ENCODE measurements at regions not wholly inside any gene's neighbourhood (a gene's known extent, or its start where the extent isn't known, plus 50 kb on each side); places are given as distances from the start of the nearest gene placed in this dataset.

DNA sequence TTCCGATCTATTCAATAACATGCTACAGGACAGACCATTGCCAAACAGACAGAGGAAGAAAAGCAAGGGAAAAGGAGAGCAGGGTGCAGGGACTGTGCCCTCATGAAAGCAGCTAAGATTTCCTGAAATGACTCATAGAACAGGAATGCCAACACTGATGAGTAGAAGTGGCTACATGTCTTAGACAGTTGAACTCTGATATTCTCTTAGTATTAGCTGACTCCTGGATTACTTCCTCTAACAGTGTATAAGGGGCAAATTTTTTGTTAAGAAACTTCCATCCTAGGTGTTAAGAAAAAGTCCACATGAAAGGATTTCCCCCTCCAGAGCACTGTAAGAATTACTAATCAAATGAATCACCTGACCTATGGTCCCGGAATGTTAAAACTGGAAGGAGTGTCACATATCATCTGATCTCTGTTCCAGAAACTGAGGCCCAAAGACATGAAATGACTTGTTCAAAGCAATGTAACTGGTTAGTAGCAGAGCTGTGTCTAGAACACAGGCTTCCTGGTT is 224.9 kb downstream of the IBTK start:
- Histone ChIP-seq H3K9me3 (ENCODE audit: low read length) (no peaks in the 10 kb centered on the region), H3K4me1 (ENCODE audit: insufficient read depth, low read length) (no peaks in the 10 kb centered on the region), H2AFZ (ENCODE audit: low read depth, low read length) (no peak overlapping the region), H3K36me3 (ENCODE audit: insufficient read depth, low read length) (no peaks in the 10 kb centered on the region), H3K4me3 (ENCODE audit: low read length) (no peak overlapping the region), H3K27me3 (ENCODE audit: insufficient read depth, low read length) (no peaks in the 10 kb centered on the region)

GRCh38 chr6:82017773-82018172 is 229.8 kb downstream of the IBTK start:
- H3K27me3 ChIP-seq (ENCODE audit: insufficient read depth, low read length) = no peaks in the 10 kb centered on the region
- no peaks in the 10 kb centered on the region for H3K9me3 ChIP-seq (ENCODE audit: low read length)
- H2AFZ ChIP-seq (ENCODE audit: low read depth, low read length) = no peak overlapping the region
- H3K4me1 ChIP-seq (ENCODE audit: insufficient read depth, low read length) = no peaks in the 10 kb centered on the region
- H3K36me3 ChIP-seq (ENCODE audit: insufficient read depth, low read length) = no peaks in the 10 kb centered on the region
- H3K4me3 ChIP-seq (ENCODE audit: low read length) = no peak overlapping the region

DNA sequence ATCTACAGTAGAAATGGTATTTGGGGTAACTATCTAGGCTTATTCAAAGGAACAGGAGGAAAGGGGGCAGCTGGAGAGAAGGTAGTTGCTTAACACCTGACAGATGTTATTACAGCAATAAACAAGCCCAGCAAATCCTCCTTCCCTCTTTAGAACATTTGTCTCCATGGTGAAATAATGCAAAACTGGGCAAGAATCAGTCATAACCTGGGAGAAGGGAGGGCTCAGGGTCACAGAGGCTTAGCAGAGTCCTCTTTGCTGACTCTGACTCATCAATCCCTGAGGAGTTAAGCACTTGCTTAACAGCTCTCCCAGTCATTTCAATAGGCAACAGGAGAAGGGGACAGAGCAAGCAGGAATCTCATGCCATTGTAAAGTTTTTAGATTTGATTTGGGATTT is 230.3 kb downstream of the IBTK start:
- Histone ChIP-seq H2AFZ (ENCODE audit: low read depth, low read length) (no peak overlapping the region), H3K4me1 (ENCODE audit: insufficient read depth, low read length) (no peaks in the 10 kb centered on the region), H3K27me3 (ENCODE audit: insufficient read depth, low read length) (no peaks in the 10 kb centered on the region), H3K36me3 (ENCODE audit: insufficient read depth, low read length) (no peaks in the 10 kb centered on the region), H3K9me3 (ENCODE audit: low read length) (no peaks in the 10 kb centered on the region), H3K4me3 (ENCODE audit: low read length) (no peak overlapping the region)

DNA sequence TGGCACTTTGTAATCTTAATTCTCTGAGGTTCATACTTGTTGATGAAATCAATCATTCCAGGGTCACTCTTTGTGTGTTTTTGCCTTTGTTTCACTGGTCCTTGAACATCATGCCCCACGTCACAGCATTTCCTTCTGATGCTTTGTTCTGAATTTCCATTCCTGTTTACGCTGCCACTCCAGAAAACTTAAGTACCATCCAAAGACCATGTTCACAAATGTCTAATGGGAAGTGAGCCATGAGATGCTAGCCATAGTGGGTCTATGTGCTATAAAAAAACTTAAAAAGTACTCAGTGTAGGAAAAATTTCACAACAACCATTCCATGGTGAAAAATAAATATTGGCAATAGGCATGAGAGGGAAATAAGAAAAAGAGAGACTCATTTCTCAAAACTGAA is 232.0 kb downstream of the IBTK start:
- Histone ChIP-seq H3K4me3 (ENCODE audit: low read length) (no peak overlapping the region), H3K36me3 (ENCODE audit: insufficient read depth, low read length) (no peaks in the 10 kb centered on the region), H3K9me3 (ENCODE audit: low read length) (no peaks in the 10 kb centered on the region), H3K27me3 (ENCODE audit: insufficient read depth, low read length) (no peaks in the 10 kb centered on the region), H2AFZ (ENCODE audit: low read depth, low read length) (no peak overlapping the region), H3K4me1 (ENCODE audit: insufficient read depth, low read length) (no peaks in the 10 kb centered on the region)

DNA sequence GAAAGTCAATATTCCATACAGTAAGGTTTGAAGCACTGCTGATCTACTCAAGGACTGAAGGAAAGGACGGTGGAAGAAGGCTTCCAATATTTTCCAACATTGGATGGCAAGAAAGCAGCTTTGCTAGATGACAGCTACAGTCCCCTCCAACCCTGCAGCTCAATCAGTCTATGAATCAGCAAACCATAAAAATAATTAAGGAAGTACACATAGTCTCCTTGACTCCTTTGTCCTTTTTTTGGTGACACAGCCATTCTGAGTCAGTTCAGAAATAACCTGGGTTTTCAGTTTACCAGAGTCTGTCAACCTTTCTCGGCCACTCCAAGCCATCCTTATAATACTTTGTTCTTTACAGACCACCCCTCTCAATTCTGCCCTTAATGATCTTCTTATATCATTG is 232.5 kb downstream of the IBTK start:
- no peaks in the 10 kb centered on the region for H3K36me3 ChIP-seq (ENCODE audit: insufficient read depth, low read length)
- H3K27me3 ChIP-seq (ENCODE audit: insufficient read depth, low read length) = no peaks in the 10 kb centered on the region
- H3K4me1 ChIP-seq (ENCODE audit: insufficient read depth, low read length) = no peaks in the 10 kb centered on the region
- H3K4me3 ChIP-seq (ENCODE audit: low read length) = no peak overlapping the region
- H3K9me3 ChIP-seq (ENCODE audit: low read length) = no peaks in the 10 kb centered on the region
- H2AFZ ChIP-seq (ENCODE audit: low read depth, low read length) = no peak overlapping the region

DNA sequence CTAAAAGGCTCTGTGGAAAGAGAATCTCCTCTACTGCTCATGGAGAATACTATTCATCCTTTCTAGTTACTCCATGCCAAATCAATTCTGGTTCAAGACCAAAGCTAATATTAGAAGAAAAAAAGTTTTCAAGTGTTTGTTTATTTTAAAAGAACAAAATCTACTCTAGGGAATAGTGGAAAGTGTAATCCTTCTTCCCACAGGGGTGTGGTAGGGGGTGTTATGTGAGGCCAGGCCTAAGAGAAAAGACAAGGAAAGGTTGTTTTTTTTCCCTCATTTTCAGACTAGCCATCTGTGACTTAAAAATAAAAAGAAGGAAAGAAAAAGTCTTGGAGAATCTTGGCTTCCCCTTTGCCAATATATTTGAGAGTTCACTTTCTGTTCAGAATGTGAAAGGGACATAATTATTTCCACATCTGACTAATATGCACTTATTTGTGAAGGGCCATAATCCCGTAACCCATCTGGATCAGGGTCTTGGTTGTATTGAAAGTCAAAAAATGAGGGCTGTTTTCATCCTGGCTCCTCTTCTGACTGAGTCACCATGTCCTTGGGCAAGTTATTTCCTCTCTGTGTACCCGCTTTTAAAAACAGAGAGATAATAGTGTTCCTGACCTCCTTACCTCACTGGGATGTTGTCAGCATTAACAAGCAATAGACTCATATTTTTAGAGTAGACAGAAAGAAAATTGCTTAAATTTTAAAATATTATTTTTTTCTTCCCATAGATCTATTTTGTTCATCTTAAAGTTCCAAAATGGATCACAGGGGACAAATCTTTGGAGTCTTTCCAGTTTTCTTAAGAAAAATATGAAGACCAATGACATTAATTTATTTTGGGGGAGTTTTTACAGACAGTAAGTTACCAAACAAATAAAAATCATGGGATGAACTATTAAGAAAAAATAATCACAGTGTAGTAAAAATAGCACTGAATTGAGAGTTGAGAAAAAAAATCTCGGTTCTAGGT is 233.7 kb downstream of the IBTK start:
- Histone ChIP-seq H3K27me3 (ENCODE audit: insufficient read depth, low read length) (no peaks in the 10 kb centered on the region), H3K4me3 (ENCODE audit: low read length) (no peak overlapping the region), H3K9me3 (ENCODE audit: low read length) (no peaks in the 10 kb centered on the region), H3K36me3 (ENCODE audit: insufficient read depth, low read length) (no peaks in the 10 kb centered on the region), H2AFZ (ENCODE audit: low read depth, low read length) (no peak overlapping the region), H3K4me1 (ENCODE audit: insufficient read depth, low read length) (no peaks in the 10 kb centered on the region)

DNA sequence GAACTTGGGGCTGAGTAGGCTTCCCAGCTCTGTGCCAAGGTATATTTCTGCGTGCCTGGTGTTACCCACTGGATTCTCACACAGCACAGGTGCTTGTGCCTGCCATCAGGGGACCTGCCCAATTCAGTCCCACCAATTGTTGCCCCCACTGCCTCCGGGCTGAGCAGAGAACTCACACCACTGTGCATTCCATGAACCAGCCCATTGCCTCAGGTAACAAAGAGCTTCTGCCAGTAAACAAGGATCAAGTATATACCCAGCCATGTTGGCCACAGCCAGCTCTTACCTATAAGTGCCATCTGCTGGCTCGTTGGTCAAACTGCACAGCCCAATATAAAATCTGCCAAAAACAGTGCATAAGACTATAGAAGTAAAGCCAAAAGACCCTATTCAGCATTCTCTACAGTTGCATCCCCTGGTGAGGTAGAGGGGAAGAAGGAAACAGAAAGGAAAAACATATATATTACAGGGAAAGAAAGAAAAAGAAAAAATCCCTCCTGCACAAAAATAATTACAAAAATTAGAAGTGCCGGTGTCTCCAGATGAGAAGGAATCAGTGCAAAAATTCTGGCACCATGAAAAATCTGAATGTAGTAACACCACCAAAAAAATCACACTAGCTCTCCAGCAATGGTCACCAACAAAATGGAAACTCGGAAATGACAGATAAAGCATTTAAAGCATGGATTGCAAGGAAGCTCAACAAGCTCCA is 241.4 kb downstream of the IBTK start:
- Histone ChIP-seq H3K27me3 (ENCODE audit: insufficient read depth, low read length) (no peaks in the 10 kb centered on the region), H3K36me3 (ENCODE audit: insufficient read depth, low read length) (no peaks in the 10 kb centered on the region), H3K4me3 (ENCODE audit: low read length) (no peak overlapping the region), H2AFZ (ENCODE audit: low read depth, low read length) (no peak overlapping the region), H3K9me3 (ENCODE audit: low read length) (peaks cover 4% of the 10 kb centered on the region), H3K4me1 (ENCODE audit: insufficient read depth, low read length) (no peaks in the 10 kb centered on the region)

- H2AFZ ChIP-seq (ENCODE audit: low read depth, low read length) = no peak overlapping the region
- H3K27me3 ChIP-seq (ENCODE audit: insufficient read depth, low read length) = no peaks in the 10 kb centered on the region
- no peaks in the 10 kb centered on the region for H3K36me3 ChIP-seq (ENCODE audit: insufficient read depth, low read length)
- no peak overlapping the region for H3K4me3 ChIP-seq (ENCODE audit: low read length)
- H3K4me1 ChIP-seq (ENCODE audit: insufficient read depth, low read length) = peaks cover 4% of the 10 kb centered on the region
- H3K9me3 ChIP-seq (ENCODE audit: low read length) = peaks cover 3% of the 10 kb centered on the region
Observed at GRCh38 chr6:82000551-82000950, 247.0 kb downstream of the IBTK start.

- Histone ChIP-seq H3K9me3 (ENCODE audit: low read length) (no peaks in the 10 kb centered on the region), H3K4me3 (ENCODE audit: low read length) (no peak overlapping the region), H3K27me3 (ENCODE audit: insufficient read depth, low read length) (no peaks in the 10 kb centered on the region), H3K36me3 (ENCODE audit: insufficient read depth, low read length) (no peaks in the 10 kb centered on the region), H3K4me1 (ENCODE audit: insufficient read depth, low read length) (peaks cover 4% of the 10 kb centered on the region), H2AFZ (ENCODE audit: low read depth, low read length) (no peak overlapping the region)
Observed at GRCh38 chr6:81999826-82000225, 247.3 kb upstream of the TENT5A start.

GRCh38 chr6:81999270-81999669 is 246.8 kb upstream of the TENT5A start:
- Histone ChIP-seq H2AFZ (ENCODE audit: low read depth, low read length) (no peak overlapping the region), H3K36me3 (ENCODE audit: insufficient read depth, low read length) (no peaks in the 10 kb centered on the region), H3K27me3 (ENCODE audit: insufficient read depth, low read length) (no peaks in the 10 kb centered on the region), H3K4me1 (ENCODE audit: insufficient read depth, low read length) (peaks cover 4% of the 10 kb centered on the region), H3K4me3 (ENCODE audit: low read length) (no peak overlapping the region), H3K9me3 (ENCODE audit: low read length) (no peaks in the 10 kb centered on the region)

GRCh38 chr6:81998432-81998831 is 246.0 kb upstream of the TENT5A start:
- Histone ChIP-seq H3K9me3 (ENCODE audit: low read length) (no peaks in the 10 kb centered on the region), H3K4me1 (ENCODE audit: insufficient read depth, low read length) (peaks cover 4% of the 10 kb centered on the region), H2AFZ (ENCODE audit: low read depth, low read length) (no peak overlapping the region), H3K4me3 (ENCODE audit: low read length) (no peak overlapping the region), H3K36me3 (ENCODE audit: insufficient read depth, low read length) (no peaks in the 10 kb centered on the region), H3K27me3 (ENCODE audit: insufficient read depth, low read length) (no peaks in the 10 kb centered on the region)

GRCh38 chr6:81997090-81997926 is 244.8 kb upstream of the TENT5A start:
- H3K36me3 ChIP-seq (ENCODE audit: insufficient read depth, low read length) = no peaks in the 10 kb centered on the region
- no peaks in the 10 kb centered on the region for H3K9me3 ChIP-seq (ENCODE audit: low read length)
- no peak overlapping the region for H3K4me3 ChIP-seq (ENCODE audit: low read length)
- peaks cover 4% of the 10 kb centered on the region for H3K4me1 ChIP-seq (ENCODE audit: insufficient read depth, low read length)
- no peaks in the 10 kb centered on the region for H3K27me3 ChIP-seq (ENCODE audit: insufficient read depth, low read length)
- H2AFZ ChIP-seq (ENCODE audit: low read depth, low read length) = no peak overlapping the region

- Histone ChIP-seq H3K9me3 (ENCODE audit: low read length) (no peaks in the 10 kb centered on the region), H3K4me3 (ENCODE audit: low read length) (no peak overlapping the region)
Observed at GRCh38 chr6:81996414-81996813, 243.9 kb upstream of the TENT5A start.

More at GRCh38 chr6:81996414-81996813, 243.9 kb upstream of the TENT5A start:
- H3K36me3 ChIP-seq (ENCODE audit: insufficient read depth, low read length) = no peaks in the 10 kb centered on the region
- H3K4me1 ChIP-seq (ENCODE audit: insufficient read depth, low read length) = peaks cover 4% of the 10 kb centered on the region
- no peak overlapping the region for H2AFZ ChIP-seq (ENCODE audit: low read depth, low read length)
- H3K27me3 ChIP-seq (ENCODE audit: insufficient read depth, low read length) = no peaks in the 10 kb centered on the region
